WTC11 (cell line): ENCODE measurements at regions not wholly inside any gene's neighbourhood (a gene's known extent, or its start where the extent isn't known, plus 50 kb on each side); places are given as distances from the start of the nearest gene placed in this dataset.
"Not testable (repeated sequence)": the region's sequence is repeated elsewhere in the genome, so short reads cannot be mapped to it uniquely, and the experiment has no call there.

Experiments used
- ATAC-seq: fragments of 200-7000 bp; cut with Tn5 transposase; 2 replicates; pipeline ENCODE4 v1.10.0; 2021; ENCODE audit warnings: mild to moderate bottlenecking, moderate library complexity
- CTCF ChIA-PET: fragments of 300-600 bp; sonication (Branson Sonifier 250); formaldehyde crosslinking; loops from one replicate; lab custom pipeline; 2021; ENCODE audit warnings: antibody characterized with exemption; lab: Charles Lee
- POLR2A ChIA-PET: fragments of 350-600 bp; sonication (Branson Sonifier 250); formaldehyde crosslinking; loops from one replicate; lab custom pipeline; 2021; ENCODE audit warnings: antibody characterized with exemption; lab: Charles Lee
- DNase-seq: peaks from one replicate; pipeline ENCODE4 v3.0.0; 2021; ENCODE audit warnings: low spot score
- H3K27ac Mint-ChIP-seq: 2 replicates; pipeline ENCODE4 v1.8.0; 2021; ENCODE audit warnings: mixed read lengths
- H3K27me3 Mint-ChIP-seq: 2 replicates; pipeline ENCODE4 v1.8.0; 2021; ENCODE audit warnings: low read depth, mild to moderate bottlenecking, moderate library complexity, mixed read lengths
- H3K36me3 Mint-ChIP-seq: 2 replicates; pipeline ENCODE4 v1.8.0; 2021; ENCODE audit warnings: mixed read lengths
- H3K4me1 Mint-ChIP-seq: 2 replicates; pipeline ENCODE4 v1.8.0; 2022; ENCODE audit warnings: mixed read lengths
- H3K4me3 Mint-ChIP-seq: 2 replicates; pipeline ENCODE4 v1.8.0; 2021; ENCODE audit warnings: mild to moderate bottlenecking, moderate library complexity, mixed read lengths
- H3K9me3 Mint-ChIP-seq: 2 replicates; pipeline ENCODE4 v1.8.0; 2021; ENCODE audit warnings: mixed read lengths
- AR ChIP-seq: fragments of 250-450 bp; sonication (Bioruptor Pico); IDR thresholded peaks from 2 replicates; pipeline ENCODE4 v1.9.0; 2021; ENCODE audit warnings: mild to moderate bottlenecking
- CDX4 ChIP-seq: fragments of 250-450 bp; sonication (Bioruptor Pico); IDR thresholded peaks from 2 replicates; pipeline ENCODE4 v1.9.0; 2021; ENCODE audit warnings: moderate library complexity, mild to moderate bottlenecking, inconsistent platforms, borderline replicate concordance
- CREB1 ChIP-seq: sonication (generic); formaldehyde crosslinking; IDR thresholded peaks from 2 replicates; pipeline ENCODE4 v1.8.0; 2023; ENCODE audit warnings: mild to moderate bottlenecking, missing genetic modification reagents
- CREM ChIP-seq: sonication (generic); formaldehyde crosslinking; IDR thresholded peaks from 2 replicates; pipeline ENCODE4 v1.8.1; 2022; ENCODE audit warnings: mild to moderate bottlenecking, missing genetic modification reagents, moderate library complexity
- ETV6 ChIP-seq: sonication (generic); formaldehyde crosslinking; IDR thresholded peaks from 2 replicates; pipeline ENCODE4 v1.8.1; 2022; ENCODE audit warnings: mild to moderate bottlenecking, missing genetic modification reagents
- JUN ChIP-seq: sonication (generic); formaldehyde crosslinking; IDR thresholded peaks from 2 replicates; pipeline ENCODE4 v1.8.0; 2023; ENCODE audit warnings: mild to moderate bottlenecking, missing genetic modification reagents
- MAX ChIP-seq: sonication (generic); formaldehyde crosslinking; IDR thresholded peaks from 2 replicates; pipeline ENCODE4 v1.8.0; 2022; ENCODE audit warnings: mild to moderate bottlenecking, missing genetic modification reagents
- NFE2L1 ChIP-seq: sonication (generic); formaldehyde crosslinking; IDR thresholded peaks from 2 replicates; pipeline ENCODE4 v1.8.1; 2023; ENCODE audit warnings: missing genetic modification reagents
- PRDM15 ChIP-seq: sonication (generic); formaldehyde crosslinking; IDR thresholded peaks from 2 replicates; pipeline ENCODE4 v1.8.0; 2022; ENCODE audit warnings: missing genetic modification reagents
- SP1 ChIP-seq: sonication (generic); formaldehyde crosslinking; conservative IDR thresholded peaks from 2 replicates; pipeline ENCODE4 v1.8.1; 2022; ENCODE audit warnings: missing genetic modification reagents
- ZNF263 ChIP-seq: sonication (generic); formaldehyde crosslinking; IDR thresholded peaks from 2 replicates; pipeline ENCODE4 v1.8.1; 2022; ENCODE audit warnings: low read depth, mild to moderate bottlenecking, moderate library complexity, missing genetic modification reagents
- ZNF317 ChIP-seq: sonication (generic); formaldehyde crosslinking; IDR thresholded peaks from 2 replicates; pipeline ENCODE4 v1.8.1; 2023; ENCODE audit warnings: low read depth, mild to moderate bottlenecking, moderate library complexity, missing genetic modification reagents, borderline replicate concordance
- ZNF423 ChIP-seq: fragments of 250-450 bp; sonication (Bioruptor Pico); IDR thresholded peaks from 2 replicates; pipeline ENCODE4 v2.1.2; 2022; ENCODE audit warnings: mild to moderate bottlenecking, moderate library complexity

GRCh38 chr1:181246320-181246719 is 157.8 kb downstream of the IER5 start:
- H3K4me1 Mint-ChIP-seq, H3K4me3 Mint-ChIP-seq, DNase-seq, H3K27me3 Mint-ChIP-seq, H3K27ac Mint-ChIP-seq, POLR2A ChIA-PET, ATAC-seq: not testable (repeated sequence)
- H3K36me3 Mint-ChIP-seq = peaks cover 28% of the 10 kb centered on the region
- H3K9me3 Mint-ChIP-seq = peaks cover 59% of the 10 kb centered on the region
- CTCF ChIA-PET = interaction anchor here (1.3 kb wide), 1 partner anchor 145 kb away, joined by 3 read pairs; no protein-coding TSS in a partner anchor

- ATAC-seq, H3K27ac Mint-ChIP-seq, DNase-seq, H3K27me3 Mint-ChIP-seq, CTCF ChIA-PET, H3K4me3 Mint-ChIP-seq, POLR2A ChIA-PET: not testable (repeated sequence)
- peaks cover 53% of the 10 kb centered on the region for H3K9me3 Mint-ChIP-seq
- H3K4me1 Mint-ChIP-seq = peaks cover 22% of the 10 kb centered on the region
- peaks cover 30% of the 10 kb centered on the region for H3K36me3 Mint-ChIP-seq
These were observed 159.9 kb downstream of the IER5 start for GRCh38 chr1:181248361-181248760.

GRCh38 chr1:181249186-181249585 is 160.7 kb downstream of the IER5 start:
- DNase-seq (no peak), ATAC-seq (no peak)
- Mint-ChIP-seq H3K4me3 (no peak overlapping the region), H3K27ac (no peak overlapping the region), H3K27me3 (no peaks in the 10 kb centered on the region; the same call in none of the 2 replicates), H3K4me1 (peaks cover 22% of the 10 kb centered on the region), H3K9me3 (peaks cover 57% of the 10 kb centered on the region), H3K36me3 (peaks cover 38% of the 10 kb centered on the region)
- TF ChIP-seq MAX (no peak), SP1 (CRISPR knock-in tag) (no peak), NFE2L1 (no peak), ETV6 (no peak), CREM (no peak)
- ChIA-PET POLR2A (no interaction called here), CTCF (no interaction called here)

GRCh38 chr1:181250038-181250437 is 161.5 kb downstream of the IER5 start:
- peaks cover 2% of the 10 kb centered on the region for H3K27me3 Mint-ChIP-seq
- no peak overlapping the region for H3K27ac Mint-ChIP-seq
- peaks cover 22% of the 10 kb centered on the region for H3K4me1 Mint-ChIP-seq
- DNase-seq = no peak
- CTCF ChIA-PET = interaction anchor here (0.9 to 1.2 kb wide), 2 partner anchors 60 to 175 kb away, joined by 3 read pairs; no protein-coding TSS in a partner anchor
- peaks cover 58% of the 10 kb centered on the region for H3K9me3 Mint-ChIP-seq
- TF ChIP-seq ZNF423 (CRISPR knock-in tag) (no peak), PRDM15 (CRISPR knock-in tag) (no peak), CDX4 (CRISPR knock-in tag) (no peak), JUN (no peak), CREB1 (CRISPR knock-in tag) (no peak), AR (CRISPR knock-in tag) (no peak), ZNF317 (CRISPR knock-in tag) (no peak), ZNF263 (CRISPR knock-in tag) (no peak)
- TF ChIP-seq, all 79 proteins: peak for 0
- POLR2A ChIA-PET = interaction anchor here (0.5 kb wide), 1 partner anchor 339 kb away, joined by 5 read pairs; no protein-coding TSS in a partner anchor
- ATAC-seq = no peak
- Mint-ChIP-seq H3K4me3 (no peak overlapping the region), H3K36me3 (peaks cover 46% of the 10 kb centered on the region)
